Endothelial cell of hepatic sinusoid (primary cell): ENCODE measurements at regions not wholly inside any gene's neighbourhood (a gene's known extent, or its start where the extent isn't known, plus 50 kb on each side); places are given as distances from the start of the nearest gene placed in this dataset.

Source experiments
- in situ Hi-C: cut with HindIII; loops from 2 replicates; pipeline ENCODE4 v1.10.0; 2017; ENCODE audit warnings: low sequenced_read_pairs

- in situ Hi-C loops, result no loop called here
Observed at GRCh38 chr3:176737480-176738110, 459.7 kb downstream of the TBL1XR1 start.

- in situ Hi-C loops, result no loop called here
Observed at GRCh38 chr3:176734146-176734545, 463.1 kb downstream of the TBL1XR1 start.

GRCh38 chr3:176724394-176724759, 472.9 kb downstream of the TBL1XR1 start:
- in situ Hi-C loops, result no loop called here

GRCh38 chr3:176723758-176724393, 473.4 kb downstream of the TBL1XR1 start:
- in situ Hi-C loops, result no loop called here

- in situ Hi-C loops, result no loop called here
Observed at GRCh38 chr3:176714034-176714433, 483.2 kb downstream of the TBL1XR1 start.

GRCh38 chr3:176712191-176712590, 485.1 kb downstream of the TBL1XR1 start:
- in situ Hi-C loops, result no loop called here

- in situ Hi-C loops, result no loop called here
Observed at GRCh38 chr3:176699288-176699687, 498.0 kb downstream of the TBL1XR1 start.

GRCh38 chr3:176697284-176697889, 499.9 kb downstream of the TBL1XR1 start:
- in situ Hi-C loops, result no loop called here

GRCh38 chr3:176696816-176697215, 500.5 kb downstream of the TBL1XR1 start:
- in situ Hi-C loops, result no loop called here

GRCh38 chr3:176692966-176693785, 504.1 kb downstream of the TBL1XR1 start:
- in situ Hi-C loops, result no loop called here

- in situ Hi-C loops, result no loop called here
Observed at GRCh38 chr3:176692199-176692965, 504.9 kb downstream of the TBL1XR1 start.

- in situ Hi-C loops, result no loop called here
Observed at GRCh38 chr3:176690083-176690869, 507.0 kb downstream of the TBL1XR1 start.

- in situ Hi-C loops, result no loop called here
Observed at GRCh38 chr3:176687754-176688153, 509.5 kb downstream of the TBL1XR1 start.

GRCh38 chr3:176683382-176683781, 513.9 kb downstream of the TBL1XR1 start:
- in situ Hi-C loops, result no loop called here

GRCh38 chr3:176663837-176664831, 533.1 kb downstream of the TBL1XR1 start:
- in situ Hi-C loops, result no loop called here

- in situ Hi-C loops, result no loop called here
Observed at GRCh38 chr3:176663387-176663786, 533.9 kb downstream of the TBL1XR1 start.

GRCh38 chr3:176661432-176661964, 535.8 kb downstream of the TBL1XR1 start:
- in situ Hi-C loops, result no loop called here

GRCh38 chr3:176655404-176656094, 541.7 kb downstream of the TBL1XR1 start:
- in situ Hi-C loops, result no loop called here
